Islet precursor cell (in vitro differentiated cells): ENCODE measurements at regions not wholly inside any gene's neighbourhood (a gene's known extent, or its start where the extent isn't known, plus 50 kb on each side); places are given as distances from the start of the nearest gene placed in this dataset.
"Not testable (repeated sequence)": the region's sequence is repeated elsewhere in the genome, so short reads cannot be mapped to it uniquely, and the experiment has no call there.

Experiments used
- DNase-seq: peaks from one replicate; pipeline ENCODE4 v3.0.0-alpha.2; 2018

- no peak for DNase-seq
Measured at GRCh38 chr1:72482736-72483413, 200.5 kb upstream of the NEGR1 start.

GRCh38 chr1:72481420-72481970 lies 199.2 kb upstream of the NEGR1 start:
- no peak for DNase-seq

DNA sequence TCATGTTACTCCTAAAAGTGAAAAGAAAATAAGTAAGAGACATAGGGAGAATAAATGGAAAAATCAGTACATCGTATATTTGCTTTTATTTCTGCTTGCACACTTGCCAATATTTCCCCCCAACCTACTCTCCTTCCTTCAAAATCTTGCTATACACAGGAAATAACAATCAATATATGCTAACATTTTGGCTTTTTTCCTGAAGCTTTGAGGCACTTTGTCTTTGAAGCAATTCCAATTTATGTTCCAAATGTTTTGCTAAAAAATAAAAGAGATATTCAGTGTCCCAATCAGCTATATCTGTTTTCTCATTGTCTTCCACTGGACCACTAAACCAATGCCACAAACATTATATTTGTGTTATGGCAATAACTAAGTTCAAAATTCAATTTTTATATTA lies 184.0 kb upstream of the NEGR1 start:
- no peak for DNase-seq

- DNase-seq, result no peak
Measured at GRCh38 chr1:72462186-72462905, 180.0 kb upstream of the NEGR1 start.

- DNase-seq, result no peak
Measured at GRCh38 chr1:72442262-72442661, 159.9 kb upstream of the NEGR1 start.

- no peak for DNase-seq
Measured at GRCh38 chr1:72439036-72439435, 156.7 kb upstream of the NEGR1 start.

- DNase-seq, result no peak
Measured at GRCh38 chr1:72438270-72438669, 155.9 kb upstream of the NEGR1 start.

DNA sequence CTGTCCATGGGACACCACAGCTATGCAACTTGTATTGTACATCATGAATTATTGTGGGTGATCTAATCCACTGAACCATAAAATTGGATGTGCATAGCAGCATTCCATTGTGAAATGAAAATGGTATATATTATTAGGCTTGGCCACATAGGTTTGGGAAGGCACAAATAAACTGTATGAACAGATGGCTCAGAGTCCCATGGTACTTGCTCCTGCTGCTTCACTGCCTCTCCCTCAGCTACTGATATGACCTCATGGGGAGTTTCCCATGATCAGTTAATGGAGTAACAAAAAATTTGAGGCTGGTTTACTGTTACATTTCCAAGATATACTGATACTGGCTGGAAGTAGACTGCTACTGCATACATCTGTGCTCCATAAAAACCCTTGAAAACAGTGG lies 152.7 kb upstream of the NEGR1 start:
- DNase-seq, result no peak

DNA sequence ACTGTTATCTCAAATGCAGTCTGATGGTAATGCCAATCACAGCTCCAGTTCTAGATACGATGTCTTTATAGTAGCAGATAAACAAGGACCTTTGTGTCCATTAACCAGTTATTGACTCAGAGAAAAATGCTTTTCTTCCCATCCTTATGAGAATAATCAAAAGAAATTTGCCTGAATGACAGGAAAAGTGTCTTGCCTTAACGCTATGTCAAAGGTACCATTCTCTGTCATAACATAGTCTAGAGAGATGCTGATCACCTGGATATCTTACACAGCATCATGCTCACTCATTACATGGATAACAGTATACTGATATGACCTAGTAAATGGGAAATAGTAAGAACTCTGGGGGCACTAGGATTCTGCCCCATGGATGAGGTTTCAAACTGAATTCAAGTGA lies 151.7 kb upstream of the NEGR1 start:
- DNase-seq, result no peak

DNA sequence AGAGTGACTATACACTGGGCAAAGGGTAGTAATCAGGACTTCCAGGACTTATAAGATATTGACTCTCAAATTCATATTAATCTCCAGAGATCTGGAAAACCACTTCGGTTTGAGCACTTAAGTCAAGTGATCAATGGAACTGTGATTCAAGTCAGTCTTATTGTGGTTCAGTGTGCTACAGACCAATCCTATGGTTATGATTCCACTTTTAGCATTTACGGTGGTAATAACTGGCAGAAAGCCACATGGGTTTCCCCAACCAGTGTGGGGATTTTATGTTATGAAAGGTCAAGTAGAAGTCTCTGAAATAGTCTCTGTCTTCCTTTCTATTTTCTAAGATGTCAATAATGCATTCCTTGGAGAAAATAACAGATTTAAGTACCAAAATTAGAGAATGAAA lies 151.3 kb upstream of the NEGR1 start:
- no peak for DNase-seq

GRCh38 chr1:72432645-72433267 lies 150.4 kb upstream of the NEGR1 start:
- no peak for DNase-seq

- DNase-seq, result no peak
Measured at GRCh38 chr1:72431810-72432209, 149.5 kb upstream of the NEGR1 start.

- DNase-seq, result not testable (repeated sequence)
Measured at GRCh38 chr1:72428276-72428675, 145.9 kb upstream of the NEGR1 start.

GRCh38 chr1:72419229-72419628 lies 136.9 kb upstream of the NEGR1 start:
- no peak for DNase-seq

DNA sequence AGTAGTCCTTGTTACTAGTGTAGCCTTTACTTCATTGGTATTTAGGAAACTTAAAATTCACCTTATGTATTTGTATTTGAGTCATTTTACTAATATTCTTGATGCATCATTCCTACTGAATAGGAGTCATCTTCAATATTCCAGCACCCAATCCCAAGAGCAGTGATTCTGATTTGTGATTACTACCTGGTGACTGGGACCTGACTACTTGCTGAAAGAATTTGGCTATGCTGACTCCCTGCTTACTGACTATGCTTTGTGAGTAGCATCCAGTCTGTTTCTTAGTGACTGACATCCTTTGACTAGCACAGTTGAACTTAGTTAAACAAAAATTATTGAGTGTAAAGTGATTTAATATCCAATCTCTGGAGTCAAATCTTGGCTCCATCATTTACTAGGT lies 129.9 kb upstream of the NEGR1 start:
- DNase-seq, result no peak

DNA sequence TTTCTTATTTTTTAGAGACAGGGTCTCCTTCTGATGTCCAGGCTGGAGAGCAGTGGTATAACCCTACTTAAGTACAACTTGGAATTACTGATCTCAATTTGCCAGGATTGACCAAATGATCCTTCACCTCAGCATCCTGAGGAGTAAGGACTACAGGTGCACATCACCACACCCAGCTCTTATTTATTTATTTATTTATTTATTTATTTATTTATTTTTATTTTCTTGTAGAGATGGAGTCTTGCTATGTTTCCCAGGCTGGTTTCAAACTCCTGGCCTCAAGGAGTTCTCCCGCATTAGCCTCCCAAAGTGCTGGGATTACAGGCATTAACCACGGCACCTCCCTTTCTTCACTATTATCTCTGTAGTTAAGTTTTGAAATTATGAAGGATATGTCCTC lies 117.5 kb upstream of the NEGR1 start:
- DNase-seq, result no peak

- no peak for DNase-seq
Measured at GRCh38 chr1:72397786-72398185, 115.4 kb upstream of the NEGR1 start.

GRCh38 chr1:72394457-72394856 lies 112.1 kb upstream of the NEGR1 start:
- no peak for DNase-seq

DNA sequence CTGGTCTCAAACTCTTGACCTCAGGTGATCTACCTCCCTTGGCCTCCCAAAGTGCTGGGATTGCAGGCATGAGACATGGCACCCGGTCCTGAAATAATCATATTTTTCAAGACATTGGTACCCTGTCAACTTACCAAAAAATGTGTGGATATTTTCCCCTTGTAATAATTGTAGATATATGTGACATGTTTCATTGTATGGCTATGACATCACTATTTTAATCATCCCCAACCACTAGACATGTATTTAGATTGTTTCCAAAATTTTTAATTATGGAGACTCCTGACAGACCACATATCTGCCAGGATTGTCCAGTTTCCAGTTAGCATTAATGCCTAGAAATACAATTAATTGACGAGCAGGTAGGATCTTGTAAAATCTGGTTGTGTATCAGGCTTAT lies 96.7 kb upstream of the NEGR1 start:
- no peak for DNase-seq

GRCh38 chr1:72375226-72375625 lies 92.9 kb upstream of the NEGR1 start:
- no peak for DNase-seq

DNA sequence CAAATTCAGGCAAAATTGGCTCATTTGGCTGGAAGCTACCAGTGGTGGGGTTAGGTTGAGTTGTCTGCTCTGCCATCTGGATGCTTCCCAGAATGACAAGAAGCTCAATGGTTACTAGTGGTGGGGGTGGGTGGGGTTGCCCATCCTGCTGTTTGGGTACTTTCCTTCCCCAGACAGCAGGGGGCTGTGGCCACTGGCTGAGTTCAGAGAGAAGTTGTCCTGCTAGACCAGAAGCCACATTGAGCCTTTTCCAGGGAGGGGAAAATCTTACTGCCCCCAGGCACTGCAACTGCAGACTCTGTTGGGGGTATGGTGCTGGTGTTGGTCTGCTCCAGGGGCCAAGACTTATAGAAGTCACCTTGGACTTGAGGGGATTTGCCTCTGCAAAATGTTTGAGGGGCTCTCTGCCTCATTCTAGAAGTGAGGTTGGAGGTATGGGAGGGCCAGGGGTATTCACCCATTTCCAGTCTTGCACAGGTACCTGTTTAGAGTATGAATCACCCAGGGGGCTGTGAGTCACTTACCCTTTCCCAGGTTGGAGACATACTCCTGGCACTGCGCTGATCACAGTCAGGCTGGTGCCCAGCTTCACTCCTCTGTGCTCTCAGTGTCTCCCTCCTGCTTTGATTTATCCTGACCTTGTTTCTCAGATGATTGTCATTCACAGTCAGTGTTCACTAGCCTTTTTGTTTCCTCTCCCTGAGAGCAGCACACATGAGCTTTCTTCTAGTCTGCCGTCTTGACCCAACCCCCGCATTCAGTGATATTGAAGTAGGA lies 89.1 kb upstream of the NEGR1 start:
- peak; percentile 89 for DNase-seq

- DNase-seq, result not testable (repeated sequence)
Measured at GRCh38 chr1:72370836-72371235, 88.5 kb upstream of the NEGR1 start.

GRCh38 chr1:72369069-72369757 lies 86.9 kb upstream of the NEGR1 start:
- no peak for DNase-seq
